ENCODE measurements at regions not wholly inside any gene's neighbourhood (a gene's known extent, or its start where the extent isn't known, plus 50 kb on each side); places are given as distances from the start of the nearest gene placed in this dataset.

GRCh38 chr18:8932866-8933265 lies 169.6 kb upstream of the NDUFV2 start:
- TF ChIP-seq REST (IDR thresholded peaks at IDR 0.05; ENCODE audit: low read depth) (no peak), EZH2 (IDR thresholded peaks at IDR 0.05) (no peak), CTCF (IDR thresholded peaks at IDR 0.05 in 2 of 3, conservative IDR thresholded peaks at IDR 0.05 in 1 of 3; ENCODE audit: borderline replicate concordance in 1 of 3, insufficient read depth in 1 of 3, low read depth in 2 of 3, low read length in 2 of 3) (no peak), POLR2A (IDR thresholded peaks at IDR 0.05; ENCODE audit: borderline replicate concordance, extremely low read depth, insufficient read depth, insufficient read length) (no peak), POLR2AphosphoS5 (IDR thresholded peaks at IDR 0.05; ENCODE audit: low read depth, low read length) (no peak), TCF7L2 (IDR thresholded peaks at IDR 0.05; ENCODE audit: borderline replicate concordance, extremely low read depth, insufficient read depth, insufficient read length) (no peak), EGR1 (IDR thresholded peaks at IDR 0.05; ENCODE audit: low read depth) (no peak)

Measured in HCT116 (cell line).